Prostate gland (tissue), 2 donors: ENCODE measurements at regions not wholly inside any gene's neighbourhood (a gene's known extent, or its start where the extent isn't known, plus 50 kb on each side); places are given as distances from the start of the nearest gene placed in this dataset.

Source experiments
- CTCF ChIP-seq, 4 experiments: fragments of 200-600 bp in 2 of 4; fragments of 450-650 bp in 2 of 4; sonication (generic) in 2 of 4; IDR thresholded peaks; 1 replicate in 3 of 4; 2 replicates in 1 of 4; pipeline ENCODE4 v1.5.1; 2016 to 2019; ENCODE audit warnings: antibody characterized with exemption in 4 of 4, mild to moderate bottlenecking in 2 of 4, moderate library complexity in 2 of 4
- POLR2A ChIP-seq: fragments of 450-650 bp; IDR thresholded peaks from one replicate; pipeline ENCODE4 v1.6.1; 2016; ENCODE audit warnings: antibody characterized with exemption, mild to moderate bottlenecking
- POLR2AphosphoS5 ChIP-seq: sonication (generic); formaldehyde crosslinking; IDR thresholded peaks from one replicate; pipeline ENCODE4 v1.6.1; 2017; ENCODE audit warnings: antibody characterized with exemption

GRCh38 chr11:79672786-79673185 lies 232.0 kb upstream of the TENM4 start:
- TF ChIP-seq POLR2A (no peak), CTCF (IDR thresholded peaks at IDR 0.05) (no peak), POLR2AphosphoS5 (no peak)
